Glutamatergic neuron (in vitro differentiated cells): ENCODE measurements at regions not wholly inside any gene's neighbourhood (a gene's known extent, or its start where the extent isn't known, plus 50 kb on each side); places are given as distances from the start of the nearest gene placed in this dataset.
"Not testable (repeated sequence)": the region's sequence is repeated elsewhere in the genome, so short reads cannot be mapped to it uniquely, and the experiment has no call there.

Source experiments
- DNase-seq: peaks from one replicate; pipeline ENCODE4 v3.0.0; 2022
- H3K27ac Mint-ChIP-seq: one replicate; pipeline ENCODE4 v1.8.0; 2020; ENCODE audit warnings: mild to moderate bottlenecking, mixed read lengths, inconsistent platforms; ENCODE audit not compliant: unreplicated experiment
- H3K27me3 Mint-ChIP-seq: one replicate; pipeline ENCODE4 v1.8.0; 2020; ENCODE audit warnings: mild to moderate bottlenecking, moderate library complexity, mixed read lengths, inconsistent platforms; ENCODE audit not compliant: unreplicated experiment
- H3K36me3 Mint-ChIP-seq: one replicate; pipeline ENCODE4 v1.8.0; 2020; ENCODE audit warnings: mild to moderate bottlenecking, mixed read lengths, inconsistent platforms; ENCODE audit not compliant: unreplicated experiment
- H3K4me1 Mint-ChIP-seq: one replicate; pipeline ENCODE4 v1.8.0; 2020; ENCODE audit warnings: mild to moderate bottlenecking, low read depth, mixed read lengths, inconsistent platforms; ENCODE audit not compliant: unreplicated experiment
- H3K4me3 Mint-ChIP-seq: one replicate; pipeline ENCODE4 v1.8.0; 2020; ENCODE audit warnings: mild to moderate bottlenecking, mixed read lengths, inconsistent platforms; ENCODE audit not compliant: unreplicated experiment
- H3K9me3 Mint-ChIP-seq: one replicate; pipeline ENCODE4 v1.8.0; 2020; ENCODE audit warnings: mild to moderate bottlenecking, moderate library complexity, mixed read lengths, inconsistent platforms; ENCODE audit not compliant: unreplicated experiment
- TF ChIP-seq, protein P1 (sequence below): fragments of 200-600 bp; sonication (generic); IDR thresholded peaks from one replicate; pipeline ENCODE4 v1.5.0; 2021; ENCODE audit not compliant: partially characterized antibody, unreplicated experiment

DNA sequence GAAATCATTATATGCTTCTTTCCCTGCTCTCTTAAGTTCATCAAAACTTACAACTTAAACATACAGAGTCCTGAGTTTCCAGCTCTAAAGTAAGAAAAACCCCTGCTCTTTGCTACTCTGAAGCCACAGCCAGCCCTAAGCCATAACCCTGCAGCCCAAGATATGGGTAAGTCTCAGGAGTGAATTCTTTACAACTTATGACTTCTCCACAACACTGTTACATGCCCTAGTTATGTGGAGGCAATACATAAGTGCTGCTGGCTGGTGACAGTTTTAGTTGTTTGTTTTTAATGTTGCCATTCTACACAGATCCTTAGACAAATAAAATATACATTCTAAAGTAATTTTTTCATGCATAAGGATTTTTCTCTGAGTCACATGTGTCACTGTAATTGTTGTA, 100.2 kb downstream of the FBXO8 start:
- H3K4me1 Mint-ChIP-seq = no peaks in the 10 kb centered on the region
- DNase-seq = no peak
- H3K27me3 Mint-ChIP-seq = peaks cover 2% of the 10 kb centered on the region
- TF ChIP-seq, protein P1, sequence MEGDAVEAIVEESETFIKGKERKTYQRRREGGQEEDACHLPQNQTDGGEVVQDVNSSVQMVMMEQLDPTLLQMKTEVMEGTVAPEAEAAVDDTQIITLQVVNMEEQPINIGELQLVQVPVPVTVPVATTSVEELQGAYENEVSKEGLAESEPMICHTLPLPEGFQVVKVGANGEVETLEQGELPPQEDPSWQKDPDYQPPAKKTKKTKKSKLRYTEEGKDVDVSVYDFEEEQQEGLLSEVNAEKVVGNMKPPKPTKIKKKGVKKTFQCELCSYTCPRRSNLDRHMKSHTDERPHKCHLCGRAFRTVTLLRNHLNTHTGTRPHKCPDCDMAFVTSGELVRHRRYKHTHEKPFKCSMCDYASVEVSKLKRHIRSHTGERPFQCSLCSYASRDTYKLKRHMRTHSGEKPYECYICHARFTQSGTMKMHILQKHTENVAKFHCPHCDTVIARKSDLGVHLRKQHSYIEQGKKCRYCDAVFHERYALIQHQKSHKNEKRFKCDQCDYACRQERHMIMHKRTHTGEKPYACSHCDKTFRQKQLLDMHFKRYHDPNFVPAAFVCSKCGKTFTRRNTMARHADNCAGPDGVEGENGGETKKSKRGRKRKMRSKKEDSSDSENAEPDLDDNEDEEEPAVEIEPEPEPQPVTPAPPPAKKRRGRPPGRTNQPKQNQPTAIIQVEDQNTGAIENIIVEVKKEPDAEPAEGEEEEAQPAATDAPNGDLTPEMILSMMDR = no peak
- no peaks in the 10 kb centered on the region for H3K9me3 Mint-ChIP-seq
- H3K4me3 Mint-ChIP-seq = no peak overlapping the region
- no peak overlapping the region for H3K27ac Mint-ChIP-seq
- no peaks in the 10 kb centered on the region for H3K36me3 Mint-ChIP-seq

DNA sequence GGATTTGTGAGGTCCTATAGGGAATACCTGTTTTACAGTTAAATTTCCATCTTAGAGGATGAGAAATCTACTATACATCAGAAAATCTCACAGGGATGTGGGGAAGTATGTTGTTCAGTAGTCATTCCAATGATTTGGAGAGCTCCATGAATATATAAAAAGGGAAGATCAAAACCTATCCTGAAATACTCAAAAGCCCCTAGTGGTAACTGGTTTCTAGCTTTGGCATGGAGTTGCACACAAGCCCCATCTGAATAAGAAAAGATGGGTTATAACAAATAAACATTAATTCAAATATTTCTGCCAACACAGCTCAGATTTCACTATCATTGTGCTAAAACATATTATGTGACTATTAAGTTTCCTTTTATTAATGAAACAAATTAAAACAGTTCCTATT, 101.6 kb downstream of the FBXO8 start:
- Mint-ChIP-seq H3K27ac (no peak overlapping the region), H3K36me3 (no peaks in the 10 kb centered on the region), H3K4me1 (no peaks in the 10 kb centered on the region), H3K4me3 (no peak overlapping the region), H3K9me3 (no peaks in the 10 kb centered on the region), H3K27me3 (peaks cover 2% of the 10 kb centered on the region)
- no peak for DNase-seq
- TF ChIP-seq, protein P1 = no peak

DNA sequence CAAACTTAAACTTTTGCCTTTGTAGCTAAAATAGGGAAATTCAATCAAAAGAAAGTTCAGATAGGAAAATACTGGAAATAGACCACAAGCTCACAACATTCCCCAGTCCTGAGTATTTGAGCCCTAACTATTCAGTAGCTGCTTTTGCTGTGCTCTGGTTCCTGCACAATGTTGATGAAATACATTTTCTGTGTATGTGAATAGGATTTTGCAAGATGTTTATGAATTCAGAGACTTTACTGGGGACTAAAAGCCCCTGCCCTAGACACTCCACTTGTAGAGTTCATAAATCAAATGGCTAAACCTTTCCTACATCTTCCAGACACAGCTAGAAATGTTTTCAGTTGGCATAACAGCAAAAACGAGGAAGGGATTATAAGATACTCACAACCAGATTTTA, 105.9 kb downstream of the FBXO8 start:
- Mint-ChIP-seq H3K36me3 (no peaks in the 10 kb centered on the region), H3K4me1 (no peaks in the 10 kb centered on the region), H3K4me3 (no peak overlapping the region), H3K27ac (no peak overlapping the region), H3K9me3 (no peaks in the 10 kb centered on the region), H3K27me3 (no peaks in the 10 kb centered on the region)
- TF ChIP-seq, protein P1 = no peak
- DNase-seq = no peak

DNA sequence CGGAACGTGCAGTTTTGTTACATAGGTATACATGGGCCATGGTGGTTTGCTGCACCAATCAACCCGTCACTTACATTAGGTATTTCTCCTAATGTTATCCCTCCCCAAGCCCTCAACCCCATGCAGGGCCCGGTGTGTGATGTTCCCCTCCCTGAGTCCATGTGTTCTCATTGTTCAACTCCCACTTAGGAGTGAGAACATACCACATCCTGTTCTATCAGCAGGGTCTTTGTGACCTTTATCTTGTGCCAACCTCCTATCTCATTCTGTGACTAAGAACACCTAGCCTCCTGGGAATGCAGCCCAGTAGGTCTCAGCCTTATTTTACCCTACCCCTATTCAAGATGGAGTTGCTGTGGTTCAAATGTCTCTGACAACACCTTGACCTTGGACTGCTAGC, 107.6 kb downstream of the FBXO8 start:
- not testable (repeated sequence) for H3K4me3 Mint-ChIP-seq, H3K4me1 Mint-ChIP-seq, H3K27ac Mint-ChIP-seq, H3K27me3 Mint-ChIP-seq, DNase-seq, H3K36me3 Mint-ChIP-seq, H3K9me3 Mint-ChIP-seq

DNA sequence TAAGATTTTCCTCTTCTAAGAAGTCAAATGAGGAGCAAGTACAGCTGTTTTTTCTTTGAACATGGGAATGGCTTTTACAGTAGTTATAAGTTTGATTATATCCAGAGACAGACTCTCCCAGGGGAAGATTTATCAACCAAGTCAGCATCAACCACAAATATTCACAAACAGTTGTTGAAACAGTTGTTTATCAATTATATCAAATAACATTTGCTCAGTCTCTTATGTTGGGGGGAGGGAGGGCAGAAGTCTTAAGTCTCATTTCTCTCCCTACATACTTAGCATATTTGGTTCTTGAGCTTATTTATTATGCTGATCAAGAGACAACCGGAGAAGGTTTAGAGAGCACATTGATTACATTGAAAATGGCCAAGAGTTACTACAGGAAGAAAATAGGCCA, 110.1 kb downstream of the FBXO8 start:
- no peak overlapping the region for H3K27ac Mint-ChIP-seq
- no peaks in the 10 kb centered on the region for H3K27me3 Mint-ChIP-seq
- H3K36me3 Mint-ChIP-seq = no peaks in the 10 kb centered on the region
- no peak overlapping the region for H3K4me3 Mint-ChIP-seq
- no peaks in the 10 kb centered on the region for H3K9me3 Mint-ChIP-seq
- H3K4me1 Mint-ChIP-seq = no peaks in the 10 kb centered on the region
- no peak for DNase-seq
- TF ChIP-seq, protein P1 = no peak

DNA sequence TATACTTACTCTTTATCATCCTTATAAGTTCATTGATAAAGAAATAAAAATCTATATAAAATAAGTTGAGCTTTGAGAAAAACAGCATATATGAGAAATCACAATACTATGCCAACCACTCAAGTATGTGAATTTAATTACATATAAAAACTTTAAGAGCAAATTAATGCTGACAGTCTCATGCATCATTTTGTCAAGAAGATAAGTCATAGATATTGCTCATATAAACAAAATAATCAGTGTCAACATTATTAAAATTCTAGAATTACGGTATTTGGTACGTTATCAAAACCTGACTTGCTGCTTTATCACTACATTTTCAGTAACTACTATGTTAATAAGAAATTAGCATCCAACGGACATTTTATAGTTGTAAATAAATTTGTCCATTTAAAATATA, 111.2 kb downstream of the FBXO8 start:
- H3K9me3 Mint-ChIP-seq = no peaks in the 10 kb centered on the region
- H3K4me1 Mint-ChIP-seq = no peaks in the 10 kb centered on the region
- no peak overlapping the region for H3K27ac Mint-ChIP-seq
- H3K36me3 Mint-ChIP-seq = no peaks in the 10 kb centered on the region
- no peak for DNase-seq
- H3K4me3 Mint-ChIP-seq = no peak overlapping the region
- no peaks in the 10 kb centered on the region for H3K27me3 Mint-ChIP-seq
- TF ChIP-seq, protein P1 = no peak
